Left kidney (tissue), 1 donor: ENCODE measurements at regions not wholly inside any gene's neighbourhood (a gene's known extent, or its start where the extent isn't known, plus 50 kb on each side); places are given as distances from the start of the nearest gene placed in this dataset.
"Not testable (repeated sequence)": the region's sequence is repeated elsewhere in the genome, so short reads cannot be mapped to it uniquely, and the experiment has no call there.

Experiments
- DNase-seq: peaks from one replicate; pipeline ENCODE4 v3.0.0-alpha.2; 2013

DNA sequence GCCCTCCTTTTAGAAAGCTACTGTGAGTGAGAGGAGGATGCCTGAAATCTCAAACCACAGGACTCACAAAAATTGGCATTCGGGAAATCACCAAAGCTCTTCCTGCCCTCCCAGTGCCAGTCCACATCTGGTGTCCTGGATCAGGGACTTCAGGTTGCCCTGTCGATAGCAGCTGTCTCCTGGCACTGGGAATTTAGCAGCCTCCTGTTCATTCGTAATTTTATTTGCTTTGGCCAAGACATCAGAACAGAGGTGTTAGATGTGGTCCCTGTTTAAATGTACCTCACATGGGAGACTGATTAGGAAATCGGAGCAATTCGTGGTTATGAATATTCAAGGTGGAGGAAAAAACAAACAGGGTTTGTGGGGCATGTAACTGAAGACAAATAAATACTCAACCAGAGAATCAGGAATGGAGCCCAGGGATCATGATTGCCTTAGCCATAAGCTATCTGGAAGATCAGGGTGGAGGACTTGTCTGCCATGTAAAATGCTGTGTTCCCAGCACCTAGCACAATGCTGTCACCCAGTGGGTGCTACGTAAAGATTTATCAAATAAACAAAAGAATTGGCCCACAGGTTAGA is 265.2 kb upstream of the PROK2 start:
- DNase-seq = no peak

DNA sequence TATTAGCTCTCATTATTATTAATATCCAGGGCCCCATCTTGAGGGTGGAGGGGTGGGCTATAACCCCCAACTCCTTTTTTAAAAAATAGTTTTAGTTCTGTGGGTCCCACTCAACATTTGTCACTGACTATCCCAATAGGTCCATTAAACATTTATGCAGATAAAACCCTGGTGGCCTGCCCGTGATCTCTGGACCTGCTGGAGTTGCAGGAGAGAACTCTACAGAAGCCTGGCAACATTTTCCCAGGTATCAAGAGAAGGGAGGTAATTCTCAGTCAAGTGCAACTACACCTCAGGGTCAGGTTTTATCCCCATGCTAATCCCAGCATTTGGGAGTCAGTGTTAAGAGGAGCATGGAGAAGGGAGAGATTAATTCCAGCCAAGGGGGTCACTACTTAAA is 264.4 kb upstream of the PROK2 start:
- no peak for DNase-seq

DNA sequence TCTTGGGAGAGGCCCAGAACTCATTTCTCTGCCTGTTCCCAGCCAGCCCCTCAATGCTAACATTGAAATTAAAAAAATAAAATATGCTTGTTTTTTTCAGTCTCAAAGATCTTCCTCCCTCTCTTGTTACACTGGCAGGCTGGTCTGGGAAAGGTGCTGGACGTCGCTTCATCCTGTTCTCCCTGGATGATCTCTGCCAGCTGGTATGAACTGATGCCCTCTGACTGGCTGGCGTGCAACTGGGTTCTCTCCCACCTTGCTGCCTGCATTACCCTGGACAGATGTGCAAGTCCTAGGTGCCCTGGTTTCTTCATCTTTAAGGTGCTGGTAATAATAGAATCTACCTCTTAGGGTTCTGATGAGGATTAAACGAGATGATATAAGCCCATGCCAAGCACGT is 263.9 kb upstream of the PROK2 start:
- no peak for DNase-seq

DNA sequence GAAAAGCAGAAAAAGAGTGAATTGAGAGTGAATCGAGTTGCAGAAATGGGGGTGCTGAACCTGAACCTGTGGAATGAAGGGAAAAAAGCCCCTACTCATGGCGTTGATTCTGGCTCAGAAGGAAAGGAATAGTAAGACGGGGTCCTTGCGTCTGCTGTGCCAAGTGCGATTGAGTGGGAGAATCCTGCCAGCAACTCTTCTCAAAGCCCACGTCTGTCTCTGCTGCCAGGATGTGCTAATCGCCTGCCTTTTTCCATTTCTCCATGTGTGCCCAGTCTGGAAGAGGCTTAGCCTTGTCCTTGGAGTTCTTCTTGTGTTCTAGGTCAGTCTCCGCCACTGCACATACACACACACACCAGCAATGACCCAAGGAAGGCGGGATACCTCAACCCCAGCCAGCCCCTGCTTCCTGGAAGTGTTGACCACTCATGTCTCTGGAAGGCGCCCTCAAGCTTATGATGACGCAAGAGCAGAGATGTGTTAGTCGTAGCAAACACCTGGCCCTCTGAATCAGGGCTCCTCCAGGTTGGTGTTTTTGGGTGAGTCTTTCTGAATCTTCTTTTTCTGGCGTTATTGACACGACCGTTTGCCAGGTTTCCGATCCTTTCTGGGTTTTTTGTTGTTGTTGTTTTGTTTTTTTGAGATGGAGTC is 262.4 kb upstream of the PROK2 start:
- DNase-seq = no peak

- DNase-seq = no peak
These were observed 259.4 kb upstream of the PROK2 start for GRCh38 chr3:72044231-72044855.

DNA sequence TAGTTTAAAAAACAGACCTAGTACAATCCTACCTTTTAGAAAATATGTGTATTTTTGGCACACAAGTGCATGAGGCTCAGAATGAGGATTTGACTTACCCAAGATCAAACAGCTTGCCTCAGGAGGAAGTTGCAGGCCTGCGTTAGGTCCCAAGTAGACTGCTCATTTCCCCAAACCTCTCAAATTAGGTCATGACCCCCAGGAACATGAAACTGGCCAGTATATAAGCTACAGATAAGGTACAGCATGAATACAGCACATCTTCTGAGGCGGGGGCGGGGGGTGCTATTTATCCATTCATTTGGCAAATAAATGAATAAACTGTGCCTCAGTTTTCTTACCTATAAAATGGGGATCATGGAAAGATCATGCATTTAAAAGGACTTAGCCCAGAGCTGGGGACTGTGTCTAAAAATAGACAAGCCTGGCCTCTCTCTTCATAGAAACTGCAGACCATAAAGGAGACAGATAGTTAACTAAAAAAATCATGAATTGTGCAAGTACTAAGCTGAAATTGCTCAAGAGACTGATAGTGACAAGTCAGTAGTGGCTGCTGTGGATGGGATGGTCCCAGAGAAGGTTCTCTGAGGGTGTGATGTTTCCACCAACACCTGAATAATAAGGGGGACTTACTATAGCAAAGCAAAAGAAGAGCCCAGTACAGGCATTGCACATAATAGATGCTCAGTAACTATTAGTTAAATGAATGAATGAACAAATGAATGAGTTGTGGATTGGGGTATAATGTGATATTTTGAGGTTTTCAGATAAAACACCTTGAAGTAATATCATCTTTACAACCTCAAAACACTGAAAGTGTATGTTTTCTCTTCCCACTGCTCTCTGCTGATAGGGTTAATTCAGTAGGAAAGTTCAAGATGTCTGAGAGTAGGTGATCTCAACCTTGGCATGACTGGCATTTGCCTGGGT is 258.5 kb upstream of the PROK2 start:
- no peak for DNase-seq

DNA sequence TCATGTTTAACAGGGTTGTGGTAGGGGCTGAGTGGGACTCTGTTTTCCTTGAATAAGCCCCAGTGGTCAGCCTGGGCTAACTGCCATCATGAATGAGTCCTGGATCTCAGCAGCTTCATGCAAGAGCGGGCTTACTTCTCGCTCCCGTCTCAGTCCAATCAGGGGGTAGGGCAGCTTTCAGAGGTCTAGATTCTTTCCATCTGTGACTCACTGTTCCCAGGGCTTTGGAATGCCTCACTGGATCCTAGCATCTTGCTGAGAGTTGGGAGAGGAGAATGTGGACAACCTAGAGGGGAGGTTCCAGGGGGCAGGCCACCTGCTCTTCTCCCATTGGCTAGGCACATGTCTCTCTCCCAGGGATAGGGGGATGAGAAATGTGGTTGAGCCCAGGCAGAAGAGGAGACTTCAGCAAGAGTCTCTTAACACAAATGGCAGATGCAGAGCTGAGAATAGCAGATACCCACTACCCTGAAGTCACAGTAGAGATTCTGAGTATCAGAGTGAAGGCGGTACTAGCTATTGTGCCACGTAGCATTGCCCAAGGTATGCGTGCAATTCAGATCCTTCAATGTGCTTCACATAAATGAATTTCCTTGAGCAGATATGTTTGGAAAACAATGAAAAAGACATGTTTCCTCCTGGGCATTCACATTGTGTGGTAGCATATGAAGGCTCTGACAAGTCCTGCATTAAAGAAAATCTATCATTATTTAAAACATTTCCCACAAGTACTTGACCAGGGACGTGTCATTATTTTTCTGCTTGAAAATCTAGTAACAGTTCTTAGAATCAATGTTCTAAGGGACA is 257.7 kb upstream of the PROK2 start:
- DNase-seq = no peak

- DNase-seq = no peak
These were observed 256.6 kb upstream of the PROK2 start for GRCh38 chr3:72041511-72041910.

GRCh38 chr3:72041076-72041475 is 256.1 kb upstream of the PROK2 start:
- no peak for DNase-seq

GRCh38 chr3:72039677-72040076 is 254.7 kb upstream of the PROK2 start:
- DNase-seq = no peak

DNA sequence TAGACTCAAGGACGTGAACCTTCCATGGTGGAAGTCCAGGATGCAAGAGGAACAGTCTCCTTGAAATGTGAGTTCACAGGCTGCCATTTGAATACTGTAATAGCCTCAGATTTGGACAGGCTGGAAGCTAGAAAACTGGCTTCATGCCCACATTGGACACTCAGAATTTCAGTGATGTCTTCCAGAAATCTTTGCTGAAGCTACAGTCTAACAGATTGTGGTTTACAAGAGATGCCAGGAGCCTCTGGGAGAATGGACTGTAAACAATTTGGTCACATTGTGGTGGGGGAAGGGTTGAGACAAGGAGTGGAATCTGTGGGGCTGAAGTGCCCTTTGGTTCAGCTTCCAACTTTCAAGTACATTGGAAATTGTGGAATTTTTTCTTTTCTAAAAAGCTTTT is 252.0 kb upstream of the PROK2 start:
- DNase-seq = no peak

DNA sequence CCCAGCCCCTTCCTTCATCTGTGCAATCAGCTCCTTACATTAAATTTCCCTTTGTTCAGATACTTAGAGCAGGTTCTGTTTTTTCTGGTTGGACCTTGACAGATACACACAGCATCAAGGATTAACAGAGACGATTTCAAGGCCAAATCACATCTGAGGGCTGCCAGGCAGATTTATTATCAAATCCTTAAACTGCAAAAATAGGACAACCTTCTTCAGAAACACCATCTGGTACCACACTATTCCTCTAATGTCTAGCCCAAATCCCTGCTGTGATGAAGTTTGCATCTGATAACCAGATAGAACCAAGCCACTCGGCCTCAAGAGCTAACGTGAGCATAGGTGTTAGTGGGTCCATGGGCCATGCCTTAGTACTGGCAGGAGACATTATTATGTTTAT is 250.7 kb upstream of the PROK2 start:
- no peak for DNase-seq

DNA sequence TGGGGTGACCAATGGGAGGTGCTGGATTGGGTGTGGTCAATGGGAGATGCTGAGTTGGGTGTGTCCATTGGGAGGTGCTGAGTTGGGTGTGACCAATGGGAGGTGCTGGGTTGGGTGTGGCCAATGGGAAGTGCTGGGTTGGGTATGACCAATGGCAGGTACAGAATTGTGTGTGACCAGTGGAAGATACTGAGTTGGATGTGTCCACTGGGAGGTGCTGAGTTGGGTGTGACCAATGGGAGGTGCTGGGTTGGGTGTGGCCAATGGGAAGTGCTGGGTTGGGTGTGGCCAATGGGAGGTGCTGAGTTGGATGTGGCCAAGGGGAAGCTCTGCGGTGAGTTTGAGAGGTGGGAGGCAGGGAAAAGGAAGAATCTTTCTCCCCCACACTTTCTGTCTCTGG is 250.0 kb upstream of the PROK2 start:
- no peak for DNase-seq

GRCh38 chr3:72033666-72034428 is 248.9 kb upstream of the PROK2 start:
- no peak for DNase-seq

DNA sequence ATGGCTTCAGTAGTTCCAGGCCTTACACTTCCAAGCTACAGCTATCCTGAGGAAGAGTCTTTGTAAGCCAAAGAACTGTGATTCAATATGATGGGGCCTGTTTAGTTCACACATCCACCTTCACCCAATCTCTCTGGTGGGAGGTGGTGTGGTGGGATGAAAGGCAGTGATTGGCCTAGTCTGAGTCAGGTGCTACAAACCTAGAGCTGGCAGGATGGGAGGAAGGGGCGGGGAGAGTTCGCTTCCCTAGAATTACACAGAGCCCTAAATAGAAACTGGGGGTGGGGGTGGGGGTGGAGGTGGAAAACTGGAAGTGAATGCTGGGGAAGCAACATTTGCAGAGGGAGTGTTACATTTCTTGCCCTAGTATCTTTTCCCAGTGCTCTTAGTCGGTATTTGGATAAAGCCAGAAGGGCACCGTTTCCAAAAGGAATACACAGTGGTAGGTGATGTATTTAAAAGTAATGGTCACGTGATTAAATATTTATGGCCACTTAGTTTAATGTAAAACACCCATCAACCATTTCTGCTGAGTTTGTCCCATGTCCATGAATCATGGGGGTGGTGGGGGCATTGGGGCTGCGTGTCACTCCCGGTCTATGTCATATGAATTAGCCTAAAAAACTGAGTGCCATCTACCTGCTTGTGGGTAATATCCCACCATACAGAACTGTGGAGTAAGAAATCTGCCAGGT is 247.6 kb upstream of the PROK2 start:
- DNase-seq = no peak

GRCh38 chr3:72031581-72031980 is 246.6 kb upstream of the PROK2 start:
- DNase-seq = no peak

GRCh38 chr3:72030296-72030695 is 245.3 kb upstream of the PROK2 start:
- not testable (repeated sequence) for DNase-seq

DNA sequence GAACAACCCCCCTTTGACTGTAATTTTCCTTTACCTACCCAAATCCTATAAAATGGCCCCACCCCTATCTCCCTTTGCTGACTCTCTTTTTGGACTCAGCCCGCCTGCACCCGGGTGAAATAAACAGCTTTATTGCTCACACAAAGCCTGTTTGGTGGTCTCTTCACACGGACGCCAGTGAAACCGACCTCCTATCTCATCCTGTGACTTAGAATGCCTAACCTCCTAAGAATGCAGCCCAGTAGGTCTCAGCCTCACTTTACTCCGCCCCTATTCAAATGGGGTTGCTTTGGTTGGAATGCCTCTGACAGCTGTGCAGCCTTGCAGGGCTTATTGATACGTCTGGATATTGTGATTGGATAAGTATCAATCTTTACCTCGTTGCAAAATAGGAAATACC is 243.8 kb upstream of the PROK2 start:
- not testable (repeated sequence) for DNase-seq

DNA sequence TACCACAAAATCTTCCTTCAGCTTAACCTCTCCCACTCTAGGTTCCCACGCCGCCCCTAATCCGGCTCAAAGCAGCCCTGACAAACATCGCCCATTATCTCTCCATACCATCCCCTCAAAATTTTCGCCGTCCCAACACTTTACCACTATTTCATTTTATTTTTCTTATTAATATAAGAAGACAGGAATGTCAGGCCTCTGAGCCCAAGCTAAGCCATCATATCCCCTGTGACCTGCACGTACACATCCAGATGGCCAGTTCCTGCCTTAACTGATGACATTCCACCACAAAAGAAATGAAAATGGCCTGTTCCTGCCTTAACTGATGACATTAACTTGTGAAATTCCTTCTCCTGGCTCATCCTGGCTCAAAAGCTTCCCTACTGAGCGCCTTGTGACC is 243.4 kb upstream of the PROK2 start:
- DNase-seq = not testable (repeated sequence)

DNA sequence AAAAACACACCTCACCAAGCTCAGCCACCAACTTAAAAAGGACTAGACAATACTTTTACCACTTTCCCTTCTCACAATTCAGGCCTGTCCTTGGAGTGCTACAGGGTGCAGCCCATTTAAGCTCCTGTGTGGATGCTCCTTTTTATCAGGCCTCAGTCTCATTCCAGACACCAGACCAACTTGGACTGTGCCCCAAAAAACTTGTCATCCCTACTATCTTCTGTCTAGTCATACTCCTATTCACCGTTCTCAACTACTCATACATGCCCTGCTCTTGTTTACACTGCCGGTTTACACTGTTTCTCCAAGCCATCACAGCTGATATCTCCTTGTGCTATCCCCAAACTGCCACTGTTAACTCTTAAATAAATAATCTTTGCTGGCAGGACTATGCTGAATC is 242.8 kb upstream of the PROK2 start:
- not testable (repeated sequence) for DNase-seq

DNA sequence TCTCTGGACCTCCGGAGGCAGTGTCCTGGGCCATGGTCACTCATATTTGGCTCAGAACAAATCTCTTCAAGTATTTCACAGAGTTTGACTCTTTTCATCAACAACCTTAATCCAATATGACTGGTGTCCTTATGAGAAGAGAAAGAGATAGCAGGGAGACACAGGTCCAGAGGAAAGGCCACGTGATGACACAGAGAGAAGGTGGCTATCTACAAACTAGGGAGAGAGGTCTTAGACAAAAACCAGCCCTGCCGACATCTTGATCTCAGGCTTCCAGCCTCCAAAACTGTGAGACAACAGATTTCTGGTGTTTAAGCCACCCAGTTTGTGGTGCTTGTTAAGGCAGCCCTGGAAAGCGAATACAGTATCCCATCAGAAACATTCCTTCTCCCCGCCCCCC is 237.1 kb upstream of the PROK2 start:
- DNase-seq = no peak
